ENCODE measurements at regions not wholly inside any gene's neighbourhood (a gene's known extent, or its start where the extent isn't known, plus 50 kb on each side); places are given as distances from the start of the nearest gene placed in this dataset.

DNA sequence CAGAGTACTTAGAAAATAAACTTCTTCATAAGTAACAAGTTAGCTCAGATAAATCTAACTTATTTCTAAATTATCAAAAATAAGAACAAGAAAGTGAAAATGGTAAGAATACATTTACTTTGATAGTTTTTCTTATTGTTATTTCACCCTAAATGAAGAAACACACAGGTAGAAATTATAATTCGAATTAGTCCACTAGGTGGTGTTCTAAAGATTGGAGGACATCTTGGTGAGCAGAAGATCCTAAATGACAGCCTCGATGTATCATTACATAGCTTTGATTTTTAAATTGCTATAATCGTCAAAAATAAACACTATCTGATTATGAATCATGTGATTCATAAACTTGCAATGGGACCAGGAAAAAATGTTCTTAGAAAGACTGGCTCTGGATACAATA, 280.8 kb upstream of the UBE2E2 start:
- ChIA-PET CTCF (ENCODE audit: low intra/inter-chr PET ratio, low total read pairs) (no interaction called here), POLR2A (no interaction called here)
- Histone ChIP-seq H3K4me2 (ENCODE audit: low read depth, low read length) (no peak overlapping the region), H3K4me3 (replicated peaks in 1 of 3; ENCODE audit: insufficient read depth in 1 of 3, low read depth in 2 of 3, low read length in 3 of 3) (no peak overlapping the region), H3K4me1 (ENCODE audit: insufficient read depth, low read length) (no peaks in the 10 kb centered on the region), H3K27me3 (ENCODE audit: control insufficient read depth in 1 of 2, insufficient read depth in 2 of 2, low read length in 2 of 2) (no peaks in the 10 kb centered on the region), H3K36me3 (replicated peaks in 1 of 2; ENCODE audit: control insufficient read depth in 1 of 2, insufficient read depth in 2 of 2, low read length in 2 of 2) (no peaks in the 10 kb centered on the region), H3K9ac (ENCODE audit: insufficient read depth, low read depth, low read length) (no peak overlapping the region), H3K79me2 (ENCODE audit: insufficient read depth, low read length) (no peaks in the 10 kb centered on the region), H3K27ac (ENCODE audit: extremely low read length, insufficient read depth, low read length) (no peak overlapping the region), H4K20me1 (ENCODE audit: insufficient read depth, low read length) (no peaks in the 10 kb centered on the region), H2AFZ (ENCODE audit: low read length) (no peak overlapping the region), H3K9me3 (ENCODE audit: low read length) (no peaks in the 10 kb centered on the region)
- WGBS (ENCODE audit: low lambda C conversion rate), result 1% methylated on average over 3 of the region's 3 CpGs
- no TSS peak for BruUV-seq (replicated peaks)
- TF ChIP-seq SATB2 (CRISPR knock-in tag; IDR thresholded peaks at IDR 0.05) (no peak), TFAP4 (IDR thresholded peaks at IDR 0.05; ENCODE audit: borderline replicate concordance, low read depth) (no peak), ZNF678 (CRISPR knock-in tag; IDR thresholded peaks at IDR 0.05) (no peak), SAP130 (CRISPR knock-in tag; IDR thresholded peaks at IDR 0.05; ENCODE audit: low read depth) (no peak), ZNF263 (CRISPR knock-in tag; IDR thresholded peaks at IDR 0.05) (no peak), MED13 (CRISPR knock-in tag; IDR thresholded peaks at IDR 0.05) (no peak), MAZ (IDR thresholded peaks at IDR 0.05; ENCODE audit: borderline replicate concordance, low read depth, low read length) (no peak), MAZ (CRISPR knock-in tag; IDR thresholded peaks at IDR 0.05; ENCODE audit: low read depth) (no peak), ZMYM4 (CRISPR knock-in tag; IDR thresholded peaks at IDR 0.05) (no peak), ZNF260 (CRISPR knock-in tag; IDR thresholded peaks at IDR 0.05; ENCODE audit: borderline replicate concordance, low read depth) (no peak), HHEX (CRISPR knock-in tag; IDR thresholded peaks at IDR 0.05) (no peak), KLF13 (CRISPR knock-in tag; IDR thresholded peaks at IDR 0.05) (no peak), MIXL1 (CRISPR knock-in tag; IDR thresholded peaks at IDR 0.05) (no peak), ZFP36 (IDR thresholded peaks at IDR 0.05; ENCODE audit: borderline replicate concordance, low read depth, low read length, partially characterized antibody) (no peak), ZNF710 (CRISPR knock-in tag; IDR thresholded peaks at IDR 0.05; ENCODE audit: borderline replicate concordance) (no peak), ZNF550 (CRISPR knock-in tag; IDR thresholded peaks at IDR 0.05; ENCODE audit: borderline replicate concordance) (no peak)
- TF ChIP-seq, protein P1, sequence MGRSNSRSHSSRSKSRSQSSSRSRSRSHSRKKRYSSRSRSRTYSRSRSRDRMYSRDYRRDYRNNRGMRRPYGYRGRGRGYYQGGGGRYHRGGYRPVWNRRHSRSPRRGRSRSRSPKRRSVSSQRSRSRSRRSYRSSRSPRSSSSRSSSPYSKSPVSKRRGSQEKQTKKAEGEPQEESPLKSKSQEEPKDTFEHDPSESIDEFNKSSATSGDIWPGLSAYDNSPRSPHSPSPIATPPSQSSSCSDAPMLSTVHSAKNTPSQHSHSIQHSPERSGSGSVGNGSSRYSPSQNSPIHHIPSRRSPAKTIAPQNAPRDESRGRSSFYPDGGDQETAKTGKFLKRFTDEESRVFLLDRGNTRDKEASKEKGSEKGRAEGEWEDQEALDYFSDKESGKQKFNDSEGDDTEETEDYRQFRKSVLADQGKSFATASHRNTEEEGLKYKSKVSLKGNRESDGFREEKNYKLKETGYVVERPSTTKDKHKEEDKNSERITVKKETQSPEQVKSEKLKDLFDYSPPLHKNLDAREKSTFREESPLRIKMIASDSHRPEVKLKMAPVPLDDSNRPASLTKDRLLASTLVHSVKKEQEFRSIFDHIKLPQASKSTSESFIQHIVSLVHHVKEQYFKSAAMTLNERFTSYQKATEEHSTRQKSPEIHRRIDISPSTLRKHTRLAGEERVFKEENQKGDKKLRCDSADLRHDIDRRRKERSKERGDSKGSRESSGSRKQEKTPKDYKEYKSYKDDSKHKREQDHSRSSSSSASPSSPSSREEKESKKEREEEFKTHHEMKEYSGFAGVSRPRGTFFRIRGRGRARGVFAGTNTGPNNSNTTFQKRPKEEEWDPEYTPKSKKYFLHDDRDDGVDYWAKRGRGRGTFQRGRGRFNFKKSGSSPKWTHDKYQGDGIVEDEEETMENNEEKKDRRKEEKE (IDR thresholded peaks at IDR 0.05), result no peak
- DNase-seq (ENCODE audit: low spot score) (no peak), FAIRE-seq (no peak), ATAC-seq (no peak)
- intact Hi-C loops (cut with micrococcal nuclease; ENCODE audit: unreplicated experiment) (no loop called here), in situ Hi-C loops (cut with HindIII; ENCODE audit: extremely low pct_ligation_motif_present, low pct_unique_long_range_greater_than_20kb) (no loop called here)

Measured in HepG2 (cell line).